Left colon (tissue), 2 donors: ENCODE measurements at regions not wholly inside any gene's neighbourhood (a gene's known extent, or its start where the extent isn't known, plus 50 kb on each side); places are given as distances from the start of the nearest gene placed in this dataset.

Experiments used
- ATAC-seq: fragments of 200-7000 bp; cut with Tn5 transposase; one replicate; pipeline ENCODE4 v1.9.1; 2020; ENCODE audit warnings: mild to moderate bottlenecking, moderate library complexity
- DNase-seq, 2 donors: peaks; one replicate each; pipeline ENCODE4 v3.0.0-alpha.2; 2020
- intact Hi-C, 2 donors: fragments of 100-400 bp; cut with DNase I in 1 of 2; cut with micrococcal nuclease in 1 of 2; formaldehyde crosslinking; loops; one replicate each; pipeline versions ENCODE4 v1.11.2 to v1.14.0; 2022; cut with DNase I, micrococcal nuclease
- donor health status: DM: no; HTN: no; CAD: no.
- donor health status: DM: yes; HTN: yes; CAD: no.

DNA sequence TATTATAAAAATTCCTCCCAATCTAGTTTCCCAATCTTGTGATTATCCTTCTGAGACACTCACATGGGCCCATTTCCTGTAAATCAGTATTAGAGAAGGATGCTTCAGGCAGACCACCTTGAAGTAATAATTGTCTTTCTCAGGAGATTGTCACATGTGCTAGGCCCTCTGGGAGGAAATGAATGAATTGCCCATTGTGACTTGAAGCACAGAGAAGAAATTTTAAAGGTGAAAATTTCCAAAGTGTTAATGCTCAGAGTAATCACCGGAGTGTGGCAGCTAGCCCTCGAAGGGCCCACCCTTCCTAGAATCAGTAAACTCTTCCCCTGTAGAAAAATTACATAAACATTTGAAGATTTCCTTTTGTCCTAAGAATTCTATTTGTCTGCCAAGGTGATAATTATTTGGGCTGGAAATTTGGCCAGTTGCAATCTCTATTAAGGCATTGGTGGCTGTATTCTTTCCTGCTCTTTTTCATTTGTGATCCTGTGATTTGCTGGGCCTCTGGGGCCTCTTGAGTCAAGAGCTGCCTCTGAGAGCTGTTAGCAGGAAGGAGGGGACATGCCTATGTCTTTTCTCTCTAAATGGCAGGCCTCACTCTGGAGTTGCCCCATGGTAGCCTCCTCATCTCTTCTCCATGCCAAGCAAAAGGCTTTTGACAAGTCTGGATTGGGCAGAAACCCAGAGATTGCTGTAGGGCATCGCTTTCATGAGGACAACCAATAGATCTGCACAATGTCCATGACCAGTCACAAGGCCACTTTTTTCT, 371.5 kb upstream of the ACTBL2 start:
- ATAC-seq (no peak), DNase-seq (no peak)
- intact Hi-C loops = no loop called here

DNA sequence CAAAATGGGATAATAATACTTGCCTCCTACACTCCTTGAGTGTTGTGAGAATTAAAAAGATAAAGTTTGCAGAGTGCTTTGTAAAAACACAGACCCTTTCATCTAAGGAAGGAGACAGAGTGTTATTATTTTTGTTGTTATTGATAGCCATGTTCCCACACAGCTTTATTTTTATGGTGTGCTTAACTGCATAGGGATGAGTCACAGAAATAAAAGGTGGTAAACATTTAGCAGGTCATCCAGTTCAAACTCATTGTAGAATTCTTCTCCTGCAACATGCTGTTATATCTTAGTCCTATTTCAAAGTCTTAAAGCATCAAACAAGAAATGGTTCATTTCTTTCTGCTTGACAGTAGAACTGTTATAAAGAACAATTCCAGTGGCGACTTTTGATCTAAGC, 367.5 kb upstream of the ACTBL2 start:
- DNase-seq (no peak), ATAC-seq (no peak)
- intact Hi-C loops = no loop called here

DNA sequence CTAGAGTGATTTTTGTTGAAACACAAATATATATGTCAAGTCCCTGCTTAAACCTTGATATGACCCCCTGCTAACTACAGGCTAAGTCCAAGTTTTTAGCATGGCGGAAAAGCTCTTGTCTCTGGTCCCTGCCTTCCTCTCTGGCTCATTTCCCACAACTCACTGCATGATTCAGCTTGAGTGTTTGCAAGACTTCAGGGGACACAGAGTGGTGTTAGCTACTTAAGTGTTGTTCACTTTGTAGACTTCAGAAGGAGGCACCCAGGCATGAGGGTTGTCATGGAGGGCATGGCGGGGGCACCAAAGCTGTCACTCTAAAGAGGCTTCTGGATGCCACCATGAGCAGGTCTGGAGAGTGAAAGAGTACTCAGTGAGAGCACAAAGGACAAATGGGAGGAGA, 362.4 kb upstream of the ACTBL2 start:
- no peak for DNase-seq
- no peak for ATAC-seq
- intact Hi-C loops = no loop called here

GRCh38 chr5:57844410-57844809, 361.8 kb upstream of the ACTBL2 start:
- no peak for DNase-seq
- ATAC-seq = no peak
- intact Hi-C loops = no loop called here

- ATAC-seq (no peak), DNase-seq (no peak)
- intact Hi-C loops = no loop called here
Measured at GRCh38 chr5:57843059-57843367, 360.4 kb upstream of the ACTBL2 start.

DNA sequence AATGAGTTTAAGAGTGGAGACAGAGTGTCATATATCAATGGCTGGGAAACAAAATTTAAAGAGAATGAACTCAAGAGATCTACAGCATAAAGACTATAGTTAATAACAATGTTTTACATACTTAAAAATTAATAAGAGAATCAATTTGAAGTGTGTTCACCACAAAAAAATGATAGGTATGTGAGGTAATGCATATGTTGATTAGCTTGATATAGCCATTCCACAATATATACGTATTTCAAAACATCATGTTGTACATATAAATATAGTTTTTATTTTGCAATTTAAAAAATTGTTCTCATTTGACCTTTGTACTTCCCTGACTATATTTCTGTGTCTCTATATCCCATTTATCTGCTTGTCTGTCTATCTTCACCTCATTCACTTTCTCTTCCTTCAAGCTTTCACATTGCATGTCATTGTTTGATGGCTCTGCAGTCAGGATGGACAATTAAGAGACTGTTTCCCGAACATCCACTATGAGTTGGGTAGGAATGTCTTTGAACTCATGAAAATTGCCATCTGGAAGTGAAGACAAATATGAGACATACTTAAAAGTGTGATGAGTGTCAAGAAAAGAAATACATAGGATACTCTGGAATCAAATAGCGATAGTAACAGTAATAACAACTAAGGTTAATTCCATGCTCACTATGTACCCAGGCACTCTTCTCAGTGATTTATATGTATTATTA, 359.9 kb upstream of the ACTBL2 start:
- ATAC-seq (no peak), DNase-seq (no peak)
- intact Hi-C loops = no loop called here

- intact Hi-C loops = no loop called here
- no peak for ATAC-seq
- DNase-seq = no peak
Measured at GRCh38 chr5:57841676-57842363, 359.2 kb upstream of the ACTBL2 start.

- ATAC-seq = no peak
- DNase-seq = no peak
- intact Hi-C loops = no loop called here
Measured at GRCh38 chr5:57839437-57840079, 356.9 kb upstream of the ACTBL2 start.

GRCh38 chr5:57839025-57839424, 356.4 kb upstream of the ACTBL2 start:
- no peak for ATAC-seq
- no peak for DNase-seq
- intact Hi-C loops = no loop called here

DNA sequence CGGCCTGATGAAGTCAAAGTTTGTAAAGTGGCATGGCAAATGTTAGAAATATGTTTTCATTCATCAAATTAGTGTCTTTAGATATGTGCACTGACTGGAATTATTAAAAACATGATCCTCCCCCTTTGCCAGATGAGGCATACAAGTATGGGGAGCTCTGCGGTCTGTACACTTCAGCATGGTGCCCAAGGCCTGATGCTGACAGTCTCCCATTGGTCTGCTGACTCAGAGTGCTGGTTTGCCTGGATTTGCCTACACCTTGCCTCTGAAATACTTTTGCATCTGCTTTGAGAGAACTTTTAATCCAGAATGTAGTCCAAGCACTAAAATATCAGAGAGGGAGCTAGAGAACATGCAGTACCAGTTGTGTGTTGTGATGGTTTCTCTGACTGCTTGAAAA, 354.3 kb upstream of the ACTBL2 start:
- DNase-seq = no peak
- no peak for ATAC-seq
- intact Hi-C loops = no loop called here

DNA sequence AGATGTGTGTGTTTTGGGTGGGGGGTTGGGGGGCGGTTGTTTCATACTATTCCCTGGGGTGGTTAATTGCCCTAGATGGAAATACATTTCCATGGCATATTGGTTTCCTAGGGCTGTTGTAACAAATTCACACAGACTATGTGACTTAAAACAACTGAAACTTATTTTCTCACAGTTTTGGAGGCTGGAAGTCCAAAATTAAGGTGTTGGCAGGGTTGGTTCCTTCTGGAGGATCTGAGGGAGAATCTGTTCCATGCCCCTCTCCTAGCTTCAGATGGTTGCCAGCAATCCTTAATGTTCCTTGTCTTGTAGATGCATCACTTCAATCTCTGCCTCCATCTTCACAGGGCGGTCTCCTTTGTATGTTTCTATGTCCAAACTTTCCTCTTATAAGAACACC, 353.7 kb upstream of the ACTBL2 start:
- no peak for DNase-seq
- no peak for ATAC-seq
- intact Hi-C loops = no loop called here

GRCh38 chr5:57834829-57835608, 352.4 kb upstream of the ACTBL2 start:
- ATAC-seq = no peak
- intact Hi-C loops = no loop called here
- DNase-seq = no peak

DNA sequence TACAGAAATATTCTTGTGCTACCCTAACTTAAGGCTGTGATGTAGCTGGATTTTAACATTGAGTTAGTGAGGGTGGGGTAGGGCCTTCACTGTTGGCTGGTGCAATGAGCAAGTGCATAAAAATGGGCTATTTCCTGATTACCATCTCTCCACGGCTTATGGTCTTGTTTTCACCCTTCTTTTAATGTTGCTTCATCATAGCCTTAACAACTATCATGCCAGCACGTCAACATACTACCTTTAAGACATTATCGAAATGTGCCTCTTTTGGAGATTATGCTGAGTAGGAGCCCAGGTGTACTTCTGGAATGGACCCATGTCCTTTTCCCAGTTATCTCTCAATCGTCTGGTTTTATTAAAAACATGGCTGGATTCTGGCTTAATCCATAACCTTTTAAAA, 350.9 kb upstream of the ACTBL2 start:
- intact Hi-C loops = no loop called here
- ATAC-seq = no peak
- no peak for DNase-seq

DNA sequence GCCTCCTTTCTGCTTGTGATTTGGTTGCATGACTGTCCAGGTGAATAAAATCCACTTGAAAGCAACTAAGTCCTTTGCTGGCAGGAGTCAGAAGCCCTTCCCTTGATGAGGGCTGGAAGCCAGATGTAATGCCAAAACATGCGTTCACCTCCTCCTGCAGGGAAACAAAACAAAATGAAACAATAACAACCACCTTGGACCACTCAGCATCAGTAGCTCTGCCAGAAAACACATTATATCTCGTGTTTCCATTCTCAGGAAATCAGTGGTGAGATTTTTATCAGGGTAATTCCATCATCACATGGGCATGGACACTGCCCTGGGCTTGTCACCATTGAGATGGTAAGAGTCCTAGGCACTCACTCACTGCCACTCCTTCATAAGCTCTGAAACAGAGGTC, 350.3 kb upstream of the ACTBL2 start:
- DNase-seq (no peak), ATAC-seq (no peak)
- intact Hi-C loops = no loop called here

GRCh38 chr5:57831932-57832331, 349.3 kb upstream of the ACTBL2 start:
- ATAC-seq = no peak
- DNase-seq = no peak
- intact Hi-C loops = no loop called here

- ATAC-seq (no peak), DNase-seq (no peak)
- intact Hi-C loops = no loop called here
Measured at GRCh38 chr5:57831090-57831489, 348.5 kb upstream of the ACTBL2 start.

GRCh38 chr5:57828221-57828620, 345.6 kb upstream of the ACTBL2 start:
- intact Hi-C loops = no loop called here
- no peak for ATAC-seq
- no peak for DNase-seq

- intact Hi-C loops = no loop called here
- no peak for ATAC-seq
Measured at GRCh38 chr5:57825031-57825686, 342.5 kb upstream of the ACTBL2 start.

DNA sequence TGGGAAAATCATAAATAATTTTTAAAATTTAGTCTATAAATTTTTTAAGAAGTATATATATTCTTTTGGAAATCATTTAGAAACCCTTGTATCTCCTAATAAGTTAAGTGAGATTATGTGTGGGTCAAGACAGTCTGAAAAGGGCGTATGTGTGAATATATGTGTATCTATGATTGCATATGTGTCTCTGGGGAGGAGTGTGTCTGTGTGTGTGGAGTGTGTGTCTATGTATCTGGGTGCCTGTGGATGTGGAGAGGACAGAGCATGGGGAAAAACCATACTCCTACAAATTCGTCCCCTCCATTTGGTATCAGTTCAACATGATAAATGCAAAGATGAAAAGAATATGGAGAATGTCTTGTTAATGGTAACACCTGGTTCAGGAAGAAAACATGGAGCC, 342.0 kb upstream of the ACTBL2 start:
- ATAC-seq (no peak), DNase-seq (no peak)
- intact Hi-C loops = no loop called here

More at GRCh38 chr5:57825031-57825686, 342.5 kb upstream of the ACTBL2 start:
- no peak for DNase-seq
